ENCODE measurements at regions not wholly inside any gene's neighbourhood (a gene's known extent, or its start where the extent isn't known, plus 50 kb on each side); places are given as distances from the start of the nearest gene placed in this dataset.
A peak's percentile ranks its signal among the peaks of the same experiment; 100 is the strongest.

GRCh38 chr10:113348694-113349093 is 204.2 kb upstream of the HABP2 start:
- H2AFZ ChIP-seq (ENCODE audit: low read length): no peak overlapping the region
- H3K36me3 ChIP-seq (replicated peaks in 1 of 2; ENCODE audit: control insufficient read depth in 2 of 2, insufficient read depth in 2 of 2, low read length in 2 of 2): no peaks in the 10 kb centered on the region
- H4K91ac ChIP-seq (ENCODE audit: low read depth, low read length, poor library complexity): no peak overlapping the region
- WGBS, 2 donors (ENCODE audit: extremely low coverage in 2 of 2, insufficient read length in 2 of 2, insufficient replicate concordance in 1 of 2): no CpG with 5 or more reads among the region's 7 CpGs
- H3K9me3 ChIP-seq (replicated peaks in 1 of 2; ENCODE audit: control insufficient read depth in 2 of 2, insufficient read depth in 1 of 2, low read depth in 1 of 2, low read length in 2 of 2): peaks cover 0 to 4% of the 10 kb centered on the region in 2 donors
- H3K4me1 ChIP-seq (ENCODE audit: control insufficient read depth in 2 of 2, insufficient read depth in 1 of 2, low read depth in 1 of 2, low read length in 2 of 2): peaks cover 2 to 11% of the 10 kb centered on the region in 2 donors
- no peak overlapping the region for H3K4ac ChIP-seq (ENCODE audit: low read length)
- no peak overlapping the region for H2AK5ac ChIP-seq (ENCODE audit: low read depth, low read length)
- H3K9ac ChIP-seq (ENCODE audit: low read depth, low read length, poor library complexity): no peak overlapping the region
- peak overlapping the region in 1 of 2 donors; percentile 61 for H3K4me3 ChIP-seq (ENCODE audit: low read length in 2 of 2)
- H3K14ac ChIP-seq (ENCODE audit: low read length): peak overlapping the region; percentile 83
- H2BK15ac ChIP-seq (ENCODE audit: low read length): no peak overlapping the region
- no peak overlapping the region for H2BK12ac ChIP-seq (ENCODE audit: low read length)
- no peak overlapping the region for H3K18ac ChIP-seq (ENCODE audit: low read length)
- H3K4me2 ChIP-seq (ENCODE audit: insufficient read depth, low read length, poor library complexity, severe bottlenecking): no peak overlapping the region
- no peak overlapping the region for H3K23ac ChIP-seq (ENCODE audit: low read depth, low read length, poor library complexity)
- peaks cover 0 to 3% (median 0%) of the 10 kb centered on the region in 3 experiments for H3K27me3 ChIP-seq (ENCODE audit: control insufficient read depth in 3 of 3, insufficient read depth in 3 of 3, low read depth in 1 of 3, low read length in 3 of 3)
- H2BK5ac ChIP-seq (ENCODE audit: low read length): no peak overlapping the region
- no peak overlapping the region for H3K27ac ChIP-seq (replicated peaks; ENCODE audit: low read length)
- DNase-seq (ENCODE audit: low spot score): no peak
- no peak overlapping the region for H4K8ac ChIP-seq (ENCODE audit: low read depth, low read length)
- H3K79me1 ChIP-seq (ENCODE audit: low read depth, low read length): no peaks in the 10 kb centered on the region
- H2BK120ac ChIP-seq (ENCODE audit: low read depth, low read length): no peak overlapping the region

- peaks cover 0 to 3% (median 0%) of the 10 kb centered on the region in 3 experiments for H3K27me3 ChIP-seq (ENCODE audit: control insufficient read depth in 3 of 3, insufficient read depth in 3 of 3, low read depth in 1 of 3, low read length in 3 of 3)
- no peak overlapping the region for H3K4ac ChIP-seq (ENCODE audit: low read length)
- no peak overlapping the region for H3K18ac ChIP-seq (ENCODE audit: low read length)
- no peak overlapping the region for H2BK120ac ChIP-seq (ENCODE audit: low read depth, low read length)
- no peak overlapping the region for H4K8ac ChIP-seq (ENCODE audit: low read depth, low read length)
- no peak overlapping the region for H4K91ac ChIP-seq (ENCODE audit: low read depth, low read length, poor library complexity)
- H2AFZ ChIP-seq (ENCODE audit: low read length): no peak overlapping the region
- no peaks in the 10 kb centered on the region for H3K36me3 ChIP-seq (replicated peaks in 1 of 2; ENCODE audit: control insufficient read depth in 2 of 2, insufficient read depth in 2 of 2, low read length in 2 of 2)
- peaks cover 0 to 4% of the 10 kb centered on the region in 2 donors for H3K9me3 ChIP-seq (replicated peaks in 1 of 2; ENCODE audit: control insufficient read depth in 2 of 2, insufficient read depth in 1 of 2, low read depth in 1 of 2, low read length in 2 of 2)
- no peak overlapping the region for H3K14ac ChIP-seq (ENCODE audit: low read length)
- WGBS, 2 donors (ENCODE audit: extremely low coverage in 2 of 2, insufficient read length in 2 of 2, insufficient replicate concordance in 1 of 2): no CpG with 5 or more reads among the region's 11 CpGs
- peaks cover 2 to 11% of the 10 kb centered on the region in 2 donors for H3K4me1 ChIP-seq (ENCODE audit: control insufficient read depth in 2 of 2, insufficient read depth in 1 of 2, low read depth in 1 of 2, low read length in 2 of 2)
- no peak overlapping the region for H3K27ac ChIP-seq (replicated peaks; ENCODE audit: low read length)
- H2BK5ac ChIP-seq (ENCODE audit: low read length): no peak overlapping the region
- H3K23ac ChIP-seq (ENCODE audit: low read depth, low read length, poor library complexity): no peak overlapping the region
- H2BK15ac ChIP-seq (ENCODE audit: low read length): no peak overlapping the region
- H3K9ac ChIP-seq (ENCODE audit: low read depth, low read length, poor library complexity): no peak overlapping the region
- no peak overlapping the region for H3K4me2 ChIP-seq (ENCODE audit: insufficient read depth, low read length, poor library complexity, severe bottlenecking)
- H3K4me3 ChIP-seq (ENCODE audit: low read length in 2 of 2): no peak overlapping the region
- no peak for DNase-seq (ENCODE audit: low spot score)
- no peak overlapping the region for H2BK12ac ChIP-seq (ENCODE audit: low read length)
- H3K79me1 ChIP-seq (ENCODE audit: low read depth, low read length): no peaks in the 10 kb centered on the region
- no peak overlapping the region for H2AK5ac ChIP-seq (ENCODE audit: low read depth, low read length)
These were observed 202.4 kb upstream of the HABP2 start for GRCh38 chr10:113350311-113351040.

GRCh38 chr10:113354711-113355110 is 198.1 kb upstream of the HABP2 start:
- H2BK120ac ChIP-seq (ENCODE audit: low read depth, low read length): no peak overlapping the region
- no peak overlapping the region for H2BK15ac ChIP-seq (ENCODE audit: low read length)
- H3K23ac ChIP-seq (ENCODE audit: low read depth, low read length, poor library complexity): no peak overlapping the region
- H4K8ac ChIP-seq (ENCODE audit: low read depth, low read length): no peak overlapping the region
- no peak overlapping the region for H2AFZ ChIP-seq (ENCODE audit: low read length)
- H3K36me3 ChIP-seq (replicated peaks in 1 of 2; ENCODE audit: control insufficient read depth in 2 of 2, insufficient read depth in 2 of 2, low read length in 2 of 2): no peaks in the 10 kb centered on the region
- no CpG with 5 or more reads among the region's 3 CpGs for whole genome bisulfite sequencing, 2 donors (ENCODE audit: extremely low coverage in 2 of 2, insufficient read length in 2 of 2, insufficient replicate concordance in 1 of 2)
- H3K4ac ChIP-seq (ENCODE audit: low read length): no peak overlapping the region
- no peak overlapping the region for H3K18ac ChIP-seq (ENCODE audit: low read length)
- H3K9me3 ChIP-seq (replicated peaks in 1 of 2; ENCODE audit: control insufficient read depth in 2 of 2, insufficient read depth in 1 of 2, low read depth in 1 of 2, low read length in 2 of 2): no peaks in the 10 kb centered on the region
- H2AK5ac ChIP-seq (ENCODE audit: low read depth, low read length): no peak overlapping the region
- no peak overlapping the region for H2BK5ac ChIP-seq (ENCODE audit: low read length)
- H3K4me1 ChIP-seq (ENCODE audit: control insufficient read depth in 2 of 2, insufficient read depth in 1 of 2, low read depth in 1 of 2, low read length in 2 of 2): peaks cover 0 to 9% of the 10 kb centered on the region in 2 donors
- no peak overlapping the region for H4K91ac ChIP-seq (ENCODE audit: low read depth, low read length, poor library complexity)
- no peak overlapping the region for H3K9ac ChIP-seq (ENCODE audit: low read depth, low read length, poor library complexity)
- no peak overlapping the region for H2BK12ac ChIP-seq (ENCODE audit: low read length)
- no peaks in the 10 kb centered on the region for H3K79me1 ChIP-seq (ENCODE audit: low read depth, low read length)
- no peak overlapping the region for H3K27ac ChIP-seq (replicated peaks; ENCODE audit: low read length)
- H3K4me2 ChIP-seq (ENCODE audit: insufficient read depth, low read length, poor library complexity, severe bottlenecking): no peak overlapping the region
- DNase-seq (ENCODE audit: low spot score): no peak
- no peak overlapping the region for H3K4me3 ChIP-seq (ENCODE audit: low read length in 2 of 2)
- peaks cover 0 to 17% (median 0%) of the 10 kb centered on the region in 3 experiments for H3K27me3 ChIP-seq (ENCODE audit: control insufficient read depth in 3 of 3, insufficient read depth in 3 of 3, low read depth in 1 of 3, low read length in 3 of 3)
- H3K14ac ChIP-seq (ENCODE audit: low read length): no peak overlapping the region

- Histone ChIP-seq H3K79me1 (ENCODE audit: low read depth, low read length) (no peaks in the 10 kb centered on the region), H2BK5ac (ENCODE audit: low read length) (no peak overlapping the region), H3K4me1 (ENCODE audit: control insufficient read depth in 2 of 2, insufficient read depth in 1 of 2, low read depth in 1 of 2, low read length in 2 of 2) (peaks cover 0 to 9% of the 10 kb centered on the region in 2 donors), H3K9me3 (replicated peaks in 1 of 2; ENCODE audit: control insufficient read depth in 2 of 2, insufficient read depth in 1 of 2, low read depth in 1 of 2, low read length in 2 of 2) (no peaks in the 10 kb centered on the region), H3K4ac (ENCODE audit: low read length) (no peak overlapping the region), H2AFZ (ENCODE audit: low read length) (no peak overlapping the region), H4K91ac (ENCODE audit: low read depth, low read length, poor library complexity) (no peak overlapping the region), H3K4me3 (ENCODE audit: low read length in 2 of 2) (no peak overlapping the region), H3K4me2 (ENCODE audit: insufficient read depth, low read length, poor library complexity, severe bottlenecking) (no peak overlapping the region), H3K36me3 (replicated peaks in 1 of 2; ENCODE audit: control insufficient read depth in 2 of 2, insufficient read depth in 2 of 2, low read length in 2 of 2) (no peaks in the 10 kb centered on the region), H2BK15ac (ENCODE audit: low read length) (no peak overlapping the region), H2AK5ac (ENCODE audit: low read depth, low read length) (no peak overlapping the region), H3K9ac (ENCODE audit: low read depth, low read length, poor library complexity) (no peak overlapping the region), H3K27me3 (ENCODE audit: control insufficient read depth in 3 of 3, insufficient read depth in 3 of 3, low read depth in 1 of 3, low read length in 3 of 3) (peaks cover 0 to 16% (median 0%) of the 10 kb centered on the region in 3 experiments), H3K23ac (ENCODE audit: low read depth, low read length, poor library complexity) (no peak overlapping the region), H2BK12ac (ENCODE audit: low read length) (no peak overlapping the region), H3K27ac (replicated peaks; ENCODE audit: low read length) (no peak overlapping the region), H3K18ac (ENCODE audit: low read length) (no peak overlapping the region), H3K14ac (ENCODE audit: low read length) (no peak overlapping the region), H4K8ac (ENCODE audit: low read depth, low read length) (no peak overlapping the region), H2BK120ac (ENCODE audit: low read depth, low read length) (no peak overlapping the region)
- DNase-seq (ENCODE audit: low spot score): no peak
- WGBS, 2 donors (ENCODE audit: extremely low coverage in 2 of 2, insufficient read length in 2 of 2, insufficient replicate concordance in 1 of 2): no CpG with 5 or more reads among the region's 5 CpGs
These were observed 195.8 kb upstream of the HABP2 start for GRCh38 chr10:113356794-113357680.

All from neuronal stem cell (in vitro differentiated cells).